ENCODE measurements at regions not wholly inside any gene's neighbourhood (a gene's known extent, or its start where the extent isn't known, plus 50 kb on each side); places are given as distances from the start of the nearest gene placed in this dataset.

DNA sequence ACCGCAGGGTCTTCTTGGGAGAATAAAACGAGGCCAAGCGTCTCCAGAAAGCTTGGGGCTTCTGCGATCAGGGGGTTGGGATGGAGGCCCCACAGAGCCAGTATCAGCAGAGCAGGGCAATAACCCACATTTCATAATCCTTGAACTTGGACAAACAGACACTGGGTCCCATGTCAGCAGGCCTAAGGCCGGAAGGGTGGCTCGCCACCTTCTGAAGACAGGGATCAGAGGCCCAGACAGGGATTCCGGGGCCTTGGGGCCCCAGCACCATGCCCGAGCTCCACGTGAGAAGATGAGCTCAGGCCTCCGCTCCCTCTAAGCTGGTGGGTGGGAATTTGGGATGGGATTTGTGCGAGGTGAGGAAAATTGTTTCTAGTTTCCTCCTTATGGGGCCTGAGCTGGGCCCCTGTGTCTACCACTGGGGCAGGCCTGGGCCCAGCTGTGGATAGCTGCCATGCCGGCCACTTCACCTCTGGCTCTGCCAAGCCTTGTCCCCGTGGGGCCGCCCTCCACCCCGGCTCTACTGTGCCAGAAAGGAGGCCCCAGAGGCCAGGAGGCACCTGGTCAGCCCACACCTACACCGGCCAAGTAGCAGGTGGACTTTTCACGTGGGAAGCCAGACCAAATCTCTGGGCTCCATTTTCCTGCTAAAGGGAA lies 67.2 kb upstream of the DLK1 start:
- no peak for DNase-seq

DNA sequence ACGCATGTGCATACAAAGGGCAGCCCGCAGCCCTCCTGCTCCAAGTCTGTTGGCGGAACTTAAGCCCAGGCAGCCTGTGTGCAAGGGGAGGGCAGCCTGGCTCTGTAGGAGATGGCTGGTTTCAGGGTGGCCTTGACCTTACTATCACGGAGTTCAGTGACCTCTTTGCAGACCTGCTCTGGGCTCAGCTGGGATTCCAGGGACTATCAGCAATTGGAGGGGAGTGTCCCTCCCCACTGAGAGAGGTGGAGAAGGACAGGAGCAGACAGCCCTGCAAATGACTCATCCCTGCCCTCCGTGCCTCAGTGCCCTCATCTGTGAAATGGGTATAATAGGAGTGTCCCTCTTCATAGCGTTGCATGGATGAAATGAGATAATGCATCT lies 66.2 kb upstream of the DLK1 start:
- DNase-seq = no peak

DNA sequence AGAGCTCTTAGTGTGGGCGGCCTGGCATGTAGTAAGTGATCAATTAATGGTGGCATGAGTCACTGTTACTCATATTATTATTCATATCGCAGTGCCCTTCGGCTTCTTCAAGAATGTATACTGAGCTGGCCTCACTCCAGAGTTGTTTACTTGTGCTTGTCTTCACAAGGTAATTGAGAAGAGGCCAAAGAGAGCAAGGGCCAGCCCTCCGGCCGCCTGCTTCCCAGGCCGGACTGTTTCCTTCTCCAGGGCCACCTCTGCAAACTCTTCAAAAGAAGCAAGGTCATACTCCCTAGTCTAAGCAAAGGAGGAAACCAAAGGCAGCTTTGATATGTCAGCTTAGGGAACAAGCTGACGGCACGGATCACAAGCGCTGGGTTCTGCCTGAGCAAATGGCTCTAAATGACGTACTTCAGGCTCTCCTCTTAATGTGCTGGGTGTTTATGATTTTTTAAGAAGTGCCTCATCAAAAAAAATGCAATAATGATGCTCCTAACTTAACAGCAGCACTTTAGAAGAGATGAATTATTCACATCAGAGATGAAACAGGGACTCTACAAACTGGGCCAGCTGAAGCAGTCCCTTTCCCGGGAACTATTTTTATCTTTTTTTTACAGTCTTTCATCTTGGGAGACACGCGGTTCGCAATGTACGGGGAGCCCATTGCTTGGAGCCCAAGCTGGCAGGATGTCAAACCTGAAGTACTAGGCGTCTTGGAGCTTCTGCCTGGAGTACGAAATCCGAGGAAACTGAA lies 65.6 kb upstream of the DLK1 start:
- DNase-seq = no peak

DNA sequence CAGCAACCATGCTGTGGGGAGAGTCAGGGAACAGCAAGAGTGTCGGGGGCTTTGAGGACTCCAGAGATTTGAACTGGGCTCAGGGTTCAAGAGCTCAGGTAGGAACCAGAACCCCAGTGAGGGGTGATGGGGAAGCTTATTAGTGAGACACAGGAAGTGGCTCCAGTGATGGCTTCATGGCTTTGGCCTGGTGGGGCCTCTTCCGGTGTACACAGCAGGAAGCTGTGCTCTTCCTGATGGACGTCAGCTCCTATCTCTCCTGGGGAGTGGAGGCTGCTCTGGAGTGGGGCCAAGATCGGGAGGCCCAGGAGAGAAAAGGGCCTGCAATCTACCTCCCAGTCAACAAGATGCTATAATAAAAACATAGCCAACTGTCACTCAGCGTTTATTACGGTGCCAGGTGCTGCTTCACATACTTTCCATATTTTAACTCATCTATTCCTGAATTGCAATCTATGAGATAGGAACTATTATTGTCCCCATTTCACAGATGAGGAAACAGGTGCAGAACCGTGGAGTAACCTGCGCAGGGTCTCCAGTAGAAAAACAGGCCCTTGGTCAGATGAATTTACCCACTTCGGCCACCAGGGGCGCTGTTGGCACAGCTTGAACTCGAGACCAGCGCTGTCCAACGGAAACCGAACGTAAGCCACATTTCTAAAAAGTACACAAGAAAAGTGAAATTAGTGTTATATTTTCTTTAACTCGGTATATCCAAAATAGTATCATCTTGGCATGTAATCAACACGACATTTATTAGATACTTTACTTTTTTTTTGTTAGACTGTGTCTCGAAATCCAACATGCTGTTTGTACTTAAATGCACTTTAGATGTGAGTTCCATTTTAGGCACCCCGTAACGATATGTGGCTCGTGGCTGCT lies 63.6 kb upstream of the DLK1 start:
- DNase-seq = no peak

DNA sequence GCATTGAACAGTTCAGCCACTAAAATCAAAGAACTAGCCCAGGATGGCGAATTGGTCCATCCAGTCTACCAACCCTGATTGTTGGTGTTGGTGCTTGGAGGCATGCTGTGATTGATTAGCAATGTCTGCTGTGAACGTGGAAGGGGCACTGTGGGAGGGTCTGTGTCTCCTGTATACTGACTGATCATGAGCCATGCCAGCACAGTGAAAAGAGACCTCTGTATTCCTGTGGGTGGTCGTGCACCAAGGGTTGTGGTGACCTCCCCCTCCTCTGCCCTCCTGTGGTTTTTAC lies 63.0 kb upstream of the DLK1 start:
- no peak for DNase-seq

DNA sequence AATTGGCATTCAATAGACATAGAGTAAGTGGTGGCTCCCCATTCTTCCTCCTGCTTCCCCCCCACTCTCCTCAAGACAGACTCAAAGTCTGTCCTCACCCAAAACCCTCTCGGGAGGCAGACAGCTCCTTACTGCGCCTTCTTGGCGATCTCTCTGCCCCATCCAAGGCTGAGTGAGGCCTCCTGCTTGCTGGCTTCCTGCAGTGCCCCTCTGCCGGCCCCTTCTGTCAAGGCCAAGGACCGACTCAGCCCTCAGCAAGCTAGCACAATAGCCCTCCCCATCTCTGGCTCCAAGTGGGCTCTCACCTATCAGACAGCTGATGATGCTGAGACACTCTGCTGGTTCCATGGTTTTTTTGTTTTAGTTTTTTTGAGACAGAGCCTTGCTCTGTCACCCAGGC lies 62.5 kb upstream of the DLK1 start:
- DNase-seq = no peak

DNA sequence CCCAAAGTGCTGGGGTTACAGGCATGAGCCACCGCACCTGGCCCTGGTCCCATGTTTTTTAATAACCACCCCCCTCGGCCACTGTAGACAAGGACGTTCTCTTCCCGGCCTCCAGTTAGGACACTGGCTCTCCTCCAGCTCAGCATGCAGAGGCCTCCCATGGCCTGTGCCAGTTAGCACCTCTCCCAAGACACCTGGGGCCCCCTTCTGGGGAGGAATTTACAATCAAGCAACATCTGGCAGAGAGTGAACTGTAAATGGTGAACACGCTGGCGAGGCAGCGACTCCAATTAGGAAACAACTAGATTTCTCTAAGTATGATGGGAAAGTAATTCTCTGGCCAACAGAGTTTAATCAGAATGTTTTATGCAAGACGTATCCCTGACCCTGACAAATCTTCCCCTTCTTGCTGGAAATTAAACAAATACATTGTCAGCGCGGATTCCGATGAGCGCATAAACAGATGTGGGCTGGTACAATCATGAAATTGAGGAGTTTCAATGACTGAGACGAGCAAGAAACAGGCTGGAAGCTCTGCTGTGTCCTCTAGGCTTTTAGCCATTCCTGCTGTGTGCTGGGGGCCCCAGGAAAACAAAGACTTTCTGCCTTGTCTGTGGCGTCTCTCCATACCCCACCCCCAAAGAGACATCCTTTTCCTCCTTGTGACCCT lies 61.7 kb upstream of the DLK1 start:
- DNase-seq = no peak

DNA sequence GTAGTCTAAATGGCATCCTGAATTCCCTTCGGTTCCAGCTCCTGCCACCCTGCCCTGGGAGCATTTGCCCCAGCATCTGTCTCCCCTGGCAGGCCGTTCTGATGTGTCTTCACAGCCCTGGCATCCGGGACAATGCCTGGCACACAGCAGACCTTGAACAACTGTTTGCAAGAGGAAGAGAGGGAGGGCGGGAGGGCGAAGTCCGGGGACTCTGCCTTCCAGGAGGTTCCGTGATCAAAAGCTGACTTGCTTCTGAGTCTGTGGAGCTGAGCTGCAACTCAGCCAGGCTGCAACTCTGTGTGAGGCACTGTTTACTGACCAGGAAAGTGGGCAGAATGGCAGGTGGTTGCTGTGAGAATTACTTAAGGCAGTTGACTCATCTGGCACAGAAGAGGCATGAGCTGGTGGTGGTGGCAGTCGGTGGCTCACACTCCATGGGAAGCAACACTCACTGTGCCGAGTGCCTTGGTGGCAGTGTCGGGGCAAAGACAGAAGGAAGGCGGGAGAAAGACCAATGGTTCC lies 61.1 kb upstream of the DLK1 start:
- no peak for DNase-seq

DNA sequence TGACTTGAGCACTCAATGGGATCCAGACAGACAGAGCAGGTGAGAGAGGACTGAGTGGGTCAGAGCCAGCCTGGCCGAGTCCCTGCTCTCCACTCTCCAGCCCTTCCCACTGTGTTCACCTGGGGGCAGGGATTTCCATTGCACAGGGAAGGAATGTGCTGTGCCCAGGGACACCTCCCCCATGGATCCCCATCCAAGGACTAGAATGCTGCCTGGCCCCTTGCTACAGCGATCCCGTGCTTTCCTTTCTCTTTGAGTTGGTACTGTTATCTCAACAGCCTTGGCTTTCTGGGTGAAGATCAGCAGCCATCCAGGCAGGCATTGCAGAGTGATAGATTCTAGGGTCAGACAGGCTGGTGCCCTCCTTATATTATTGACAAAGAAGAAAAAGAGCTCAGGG lies 60.3 kb upstream of the DLK1 start:
- DNase-seq = no peak

DNA sequence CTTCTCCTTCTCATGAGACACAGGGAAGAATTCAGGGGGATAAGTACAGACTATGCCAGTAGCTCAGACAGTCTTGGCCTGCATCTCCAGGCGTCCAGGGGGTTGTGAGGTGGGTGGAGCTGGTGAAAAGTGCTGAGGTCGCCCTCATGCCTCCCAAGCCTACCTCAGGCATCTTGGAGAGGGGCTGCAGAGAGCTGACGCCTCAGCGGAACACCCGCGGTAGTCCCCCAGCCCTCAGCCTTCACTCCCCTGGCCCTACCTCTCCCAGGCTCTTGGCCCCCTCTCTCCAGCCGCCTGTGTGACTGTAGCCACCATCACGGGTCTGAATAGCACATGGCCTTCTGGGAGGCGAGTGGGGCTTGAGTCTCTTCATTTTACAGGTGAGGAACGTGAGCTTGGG lies 59.8 kb upstream of the DLK1 start:
- no peak for DNase-seq

DNA sequence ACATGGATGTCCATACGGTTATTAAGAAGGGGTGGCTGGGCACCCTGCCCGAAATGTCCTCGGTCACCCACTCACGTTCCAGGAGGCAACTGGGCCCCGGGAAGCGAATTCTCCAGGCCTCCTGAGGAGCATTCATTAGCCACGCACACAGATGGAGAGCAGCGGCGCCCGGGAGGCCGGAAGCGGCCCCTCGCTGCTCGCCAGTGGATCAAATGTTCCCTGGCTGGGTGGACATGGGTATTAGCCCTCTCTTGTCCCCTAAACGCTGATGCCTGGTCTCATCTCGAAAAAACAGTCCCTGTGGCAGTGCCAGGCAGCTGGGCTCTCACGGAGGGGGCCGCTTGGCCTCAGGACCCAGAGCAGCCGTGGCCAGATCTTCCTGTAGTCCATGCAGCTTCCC lies 59.0 kb upstream of the DLK1 start:
- no peak for DNase-seq

DNA sequence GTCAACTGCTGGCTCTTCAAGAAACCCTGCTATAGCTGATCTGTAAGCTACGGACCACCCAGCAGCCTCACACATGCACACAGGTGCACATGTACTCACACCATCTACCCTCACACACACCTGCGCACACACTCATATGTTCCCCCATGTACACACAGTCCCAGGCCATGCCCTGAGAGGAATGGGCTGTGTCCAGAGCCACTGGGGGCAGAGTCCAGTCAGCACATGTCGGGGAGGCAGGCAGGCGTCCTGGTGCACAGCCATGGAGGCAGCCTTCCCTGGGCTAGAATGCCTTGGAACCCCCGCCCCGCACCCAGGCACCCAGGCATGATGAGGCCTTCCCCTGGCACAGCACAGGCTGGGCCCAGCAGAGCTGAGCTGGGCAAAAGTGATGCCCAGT lies 58.3 kb upstream of the DLK1 start:
- no peak for DNase-seq

DNA sequence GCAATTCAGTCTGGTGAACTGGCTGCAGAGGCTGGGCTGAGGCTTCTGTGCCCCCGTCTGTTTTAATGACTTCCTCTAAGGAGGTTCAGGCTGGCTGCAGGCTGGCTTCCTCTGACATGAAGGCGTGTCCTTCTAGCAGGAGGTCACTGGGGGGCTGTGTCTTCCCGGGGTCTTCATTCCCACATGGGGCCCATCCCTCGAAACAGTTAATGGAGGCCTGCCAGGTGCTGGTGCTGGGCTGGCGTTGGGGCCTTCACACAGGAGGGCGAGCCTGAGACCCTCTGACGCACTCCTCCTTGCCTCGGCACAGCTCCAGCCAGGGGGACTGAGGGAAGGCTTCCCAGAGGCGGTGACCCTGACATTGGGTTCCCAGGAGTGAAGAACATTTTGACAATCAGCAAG lies 57.7 kb upstream of the DLK1 start:
- DNase-seq = no peak

DNA sequence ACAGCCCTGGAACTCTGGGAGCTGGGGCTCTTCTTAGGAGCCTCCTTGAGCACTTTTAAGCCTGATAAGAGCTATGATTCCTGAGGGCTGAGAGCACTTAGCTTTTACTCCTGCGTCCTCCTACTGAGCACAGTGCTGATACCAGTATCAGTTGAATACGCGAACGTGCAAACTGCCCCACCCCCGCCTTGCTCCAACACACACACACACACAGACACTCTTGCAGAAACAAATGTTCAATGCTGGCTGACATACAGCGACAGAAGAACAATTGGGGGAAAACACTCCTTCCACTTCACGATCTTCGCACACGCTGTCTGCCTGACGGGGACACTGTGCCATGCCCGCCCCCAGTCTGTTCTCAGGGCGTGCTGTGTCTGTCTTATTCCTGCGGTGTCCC lies 57.2 kb upstream of the DLK1 start:
- DNase-seq = no peak

DNA sequence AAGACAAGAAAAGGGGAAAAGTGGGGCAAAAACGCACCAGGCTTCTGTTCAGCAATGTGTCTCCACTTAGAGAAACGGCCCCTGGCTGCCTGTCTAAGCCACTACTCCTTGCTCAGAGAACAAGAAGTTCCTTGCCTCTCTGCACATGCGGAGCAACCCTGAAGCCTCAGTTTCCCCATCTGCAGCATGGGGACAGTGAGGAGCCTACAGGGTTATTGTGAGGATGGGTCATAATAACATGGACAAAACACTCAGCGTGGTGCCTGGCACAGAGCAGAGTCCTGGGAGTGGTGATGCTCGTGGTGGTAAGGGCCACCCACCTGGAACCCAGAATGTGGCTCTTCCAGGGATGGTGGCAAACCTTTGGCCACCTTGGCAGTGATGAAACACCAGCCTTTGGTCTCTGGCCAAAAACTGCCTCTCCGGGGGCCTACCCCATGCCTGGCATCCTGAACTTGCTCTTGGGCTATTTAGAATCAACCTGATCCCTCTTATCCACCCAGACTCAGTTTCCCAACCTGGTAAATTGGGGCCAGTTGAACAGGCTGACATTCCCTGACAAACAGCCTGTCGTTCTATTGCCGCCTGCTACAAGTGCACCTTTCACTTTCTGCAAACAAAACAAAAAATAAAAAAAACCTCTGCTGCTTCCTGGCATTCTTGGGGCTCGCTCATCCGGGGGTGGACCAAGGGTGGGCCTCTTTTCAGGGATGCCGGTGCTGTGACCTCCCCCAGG lies 56.5 kb upstream of the DLK1 start:
- DNase-seq = no peak

DNA sequence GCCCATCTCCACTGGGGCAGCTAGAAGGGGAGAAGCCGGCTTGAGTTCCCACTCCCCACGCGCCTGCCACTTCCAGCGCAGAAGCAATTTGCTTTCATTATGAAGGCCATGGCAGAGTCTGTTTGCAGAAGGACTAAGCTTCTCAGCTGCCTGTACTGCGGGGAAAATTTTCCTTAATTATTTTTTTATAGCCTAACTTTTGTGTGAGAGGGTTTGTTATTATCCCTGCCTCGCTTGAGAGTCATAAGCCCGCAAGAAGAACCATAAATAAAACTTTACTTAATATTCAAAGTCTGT lies 56.0 kb upstream of the DLK1 start:
- DNase-seq = no peak

DNA sequence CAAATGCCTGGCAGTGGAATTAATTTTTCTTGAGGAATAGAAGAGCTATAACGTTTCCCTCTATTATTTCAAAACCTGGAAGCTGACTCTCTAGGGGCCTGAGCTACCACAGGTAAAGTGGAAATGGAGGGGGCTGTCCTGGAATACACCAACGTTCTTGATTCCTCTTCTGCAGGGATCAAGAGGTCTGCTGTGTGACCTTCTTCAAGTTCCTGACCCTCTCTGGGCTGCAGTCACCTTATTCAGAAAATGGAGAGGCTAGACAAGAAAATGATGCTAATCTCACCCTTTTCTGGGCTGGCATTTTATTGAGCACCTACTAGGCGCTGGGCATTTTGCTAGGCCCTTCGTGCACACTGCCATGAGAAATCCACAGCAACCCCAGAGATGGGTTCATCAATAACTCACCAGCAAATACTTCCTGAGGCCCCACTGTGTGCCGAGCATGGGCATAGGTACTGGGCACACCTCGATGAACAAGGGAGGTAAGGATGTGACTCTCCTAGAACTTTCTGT lies 55.2 kb upstream of the DLK1 start:
- DNase-seq = no peak

DNA sequence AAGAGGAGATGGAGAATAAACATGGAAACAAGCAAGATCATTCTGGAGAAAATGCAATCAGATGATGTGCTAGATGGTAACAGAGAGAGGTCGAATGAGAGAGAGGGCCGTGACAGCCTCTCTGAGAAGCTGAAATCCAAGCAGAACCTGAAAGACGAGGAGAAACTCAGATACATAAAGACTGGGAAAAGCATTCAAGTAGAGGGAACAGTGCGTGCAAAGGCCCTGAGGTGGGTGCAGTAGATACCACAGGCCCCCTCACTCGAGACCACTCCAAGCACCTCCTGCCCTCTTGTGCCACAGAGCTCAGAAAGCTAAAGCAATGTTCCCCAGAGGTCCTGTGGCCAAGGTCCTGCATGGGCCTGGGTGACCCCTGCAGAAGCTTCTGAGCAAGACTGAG lies 54.8 kb upstream of the DLK1 start:
- no peak for DNase-seq

DNA sequence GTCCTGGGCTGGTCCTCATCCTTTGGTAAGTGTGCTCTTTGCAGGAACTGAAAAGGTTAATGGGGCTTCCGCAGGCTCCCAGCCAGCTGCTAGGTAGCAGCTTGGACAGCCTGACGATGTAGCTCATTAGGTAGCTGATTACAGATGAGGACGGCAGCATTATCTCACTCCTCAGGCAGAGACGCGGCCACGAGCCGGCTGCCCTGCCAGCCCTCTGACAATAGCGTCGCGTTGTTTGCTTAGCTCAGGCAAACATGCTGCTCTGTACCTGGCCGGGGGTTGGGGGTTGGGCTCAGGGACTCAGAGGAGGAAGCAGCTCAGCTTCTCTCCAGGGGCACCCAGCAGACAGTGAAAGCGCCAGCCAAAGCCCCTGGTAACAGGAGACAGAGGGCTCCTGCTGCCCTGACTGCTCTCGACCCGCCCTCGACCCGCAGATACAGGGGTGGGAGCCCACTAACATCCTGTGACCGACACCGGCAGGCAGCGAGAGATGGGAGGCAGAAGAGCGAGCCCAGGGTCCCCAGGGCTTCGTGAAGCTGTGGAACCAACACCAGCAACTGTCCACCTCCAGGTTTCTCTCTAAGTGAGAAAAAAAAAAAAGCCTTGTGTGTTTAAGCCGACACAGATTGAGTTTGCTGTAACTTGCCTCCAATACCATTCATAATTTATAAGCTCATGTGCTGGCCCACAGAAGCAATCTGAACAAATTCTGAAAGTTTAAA lies 53.4 kb upstream of the DLK1 start:
- DNase-seq = no peak

DNA sequence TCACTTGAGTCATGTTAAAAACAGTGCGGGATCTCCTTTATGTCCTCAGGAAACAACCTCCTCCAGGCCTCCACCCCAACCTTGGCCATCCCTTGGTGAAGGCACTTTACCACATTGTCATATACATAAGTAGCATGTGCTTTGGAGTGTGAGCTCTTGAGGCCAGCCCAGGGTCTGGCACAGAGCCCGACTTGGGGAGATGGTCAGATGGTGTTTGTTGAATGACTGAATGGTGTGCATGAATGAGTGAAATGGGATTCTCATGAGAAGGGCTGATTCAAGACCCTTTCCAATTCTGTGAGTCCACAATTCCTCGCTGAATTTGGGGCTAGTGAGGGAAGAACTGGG lies 52.9 kb upstream of the DLK1 start:
- no peak for DNase-seq

DNA sequence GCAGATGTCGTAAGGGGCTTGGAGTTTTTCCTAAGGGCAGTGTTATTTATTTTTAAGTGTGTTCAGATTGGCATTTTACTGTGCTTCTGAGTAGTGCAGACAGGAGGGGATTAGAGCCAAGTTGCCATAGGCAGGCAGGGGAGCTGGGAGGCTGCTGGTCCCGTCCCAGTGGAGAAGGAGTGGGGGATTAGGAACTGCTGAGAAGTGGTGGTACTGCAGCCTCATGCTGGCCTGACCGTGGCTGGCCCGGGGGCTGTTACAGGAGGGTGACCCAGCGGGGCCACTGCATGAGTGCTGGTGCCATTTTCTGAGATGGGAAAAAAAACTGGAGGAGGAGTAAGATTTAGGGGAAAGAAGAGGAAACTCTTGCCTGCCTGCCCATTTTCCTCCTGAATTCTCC lies 52.3 kb upstream of the DLK1 start:
- no peak for DNase-seq
